Stomach (tissue), 4 donors: ENCODE measurements at regions not wholly inside any gene's neighbourhood (a gene's known extent, or its start where the extent isn't known, plus 50 kb on each side); places are given as distances from the start of the nearest gene placed in this dataset.

Source experiments
- CTCF ChIP-seq, 7 experiments: fragments of 450-650 bp in 4 of 7; fragments of 200-600 bp in 3 of 7; sonication (generic) in 3 of 7; IDR thresholded peaks; one replicate each; pipeline ENCODE4 v1.5.1; 2016 to 2019; ENCODE audit warnings: antibody characterized with exemption in 7 of 7, control low read depth in 2 of 7, mild to moderate bottlenecking in 1 of 7
- EP300 ChIP-seq: sonication (generic); formaldehyde crosslinking; IDR thresholded peaks from one replicate; pipeline ENCODE4 v1.6.1; 2017; ENCODE audit warnings: antibody characterized with exemption
- POLR2A ChIP-seq, 4 donors: fragments of 450-650 bp; IDR thresholded peaks; one replicate each; pipeline ENCODE4 v1.6.1; 2016; ENCODE audit warnings: antibody characterized with exemption in 4 of 4, control low read depth in 2 of 4, mild to moderate bottlenecking in 1 of 4, moderate library complexity in 1 of 4
- POLR2AphosphoS5 ChIP-seq, 3 donors: sonication (generic); formaldehyde crosslinking; IDR thresholded peaks; one replicate each; pipeline ENCODE4 v1.6.1; 2016; ENCODE audit warnings: antibody characterized with exemption in 3 of 3

GRCh38 chr5:11997942-11998341, 93.7 kb upstream of the CTNND2 start:
- no peak for TF ChIP-seq CTCF (IDR thresholded peaks at IDR 0.05)
- no peak for TF ChIP-seq POLR2A (IDR thresholded peaks at IDR 0.05)
- no peak for TF ChIP-seq POLR2AphosphoS5 (IDR thresholded peaks at IDR 0.05)
- no peak for TF ChIP-seq EP300
